ENCODE measurements at regions not wholly inside any gene's neighbourhood (a gene's known extent, or its start where the extent isn't known, plus 50 kb on each side); places are given as distances from the start of the nearest gene placed in this dataset.

- Histone ChIP-seq H3K9ac (ENCODE audit: insufficient read depth in 1 of 2, low read length in 2 of 2) (no peak overlapping the region), H3K27ac (ENCODE audit: low read depth in 1 of 2, low read length in 1 of 2) (no peak overlapping the region), H3K9me3 (ENCODE audit: control insufficient read depth in 4 of 4, insufficient read depth in 3 of 4, low read length in 3 of 4) (peaks cover 0 to 14% (median 5%) of the 10 kb centered on the region in 4 donors), H3K36me3 (ENCODE audit: control insufficient read depth in 4 of 4, insufficient read depth in 4 of 4, low read length in 4 of 4) (no peaks in the 10 kb centered on the region), H3K4me1 (ENCODE audit: control insufficient read depth in 5 of 5, insufficient read depth in 5 of 5, low read length in 5 of 5) (no peaks in the 10 kb centered on the region), H3K27me3 (ENCODE audit: control insufficient read depth in 3 of 3, insufficient read depth in 3 of 3, low read length in 2 of 3) (no peaks in the 10 kb centered on the region), H3K4me3 (no peak overlapping the region)
- ATAC-seq (ENCODE audit: insufficient read depth, low FRiP score) = no peak
- no peak for TF ChIP-seq CTCF (IDR thresholded peaks at IDR 0.05; ENCODE audit: control extremely low read depth, extremely low read depth)
- DNase-seq = no peak
- 89 to 93% methylated on average over 2 of the region's 2 CpGs for WGBS, 2 donors
Measured at GRCh38 chr9:84504360-84504759, 163.8 kb upstream of the SLC28A3 start.

GRCh38 chr9:84511651-84512050 is 157.9 kb upstream of the NTRK2 start:
- 77 to 82% methylated on average over 2 of the region's 2 CpGs for WGBS, 2 donors
- no peak for DNase-seq
- no peak for ATAC-seq (ENCODE audit: insufficient read depth, low FRiP score)

GRCh38 chr9:84512493-84512892 is 157.0 kb upstream of the NTRK2 start:
- no peak overlapping the region for H3K4me3 ChIP-seq
- H3K36me3 ChIP-seq (ENCODE audit: control insufficient read depth in 4 of 4, insufficient read depth in 4 of 4, low read length in 4 of 4) = no peaks in the 10 kb centered on the region
- no peak for ATAC-seq (ENCODE audit: insufficient read depth, low FRiP score)
- 90 to 97% methylated on average over 2 of the region's 2 CpGs for WGBS, 2 donors
- no peaks in the 10 kb centered on the region for H3K4me1 ChIP-seq (ENCODE audit: control insufficient read depth in 5 of 5, insufficient read depth in 5 of 5, low read length in 5 of 5)
- DNase-seq = no peak
- peaks cover 0 to 8% (median 2%) of the 10 kb centered on the region in 4 donors for H3K9me3 ChIP-seq (ENCODE audit: control insufficient read depth in 4 of 4, insufficient read depth in 3 of 4, low read length in 3 of 4)
- H3K27ac ChIP-seq (ENCODE audit: low read depth in 1 of 2, low read length in 1 of 2) = no peak overlapping the region
- H3K27me3 ChIP-seq (ENCODE audit: control insufficient read depth in 3 of 3, insufficient read depth in 3 of 3, low read length in 2 of 3) = peaks cover 0 to 28% (median 11%) of the 10 kb centered on the region in 3 donors
- TF ChIP-seq CTCF (IDR thresholded peaks at IDR 0.05; ENCODE audit: control extremely low read depth, extremely low read depth) = no peak
- H3K9ac ChIP-seq (ENCODE audit: insufficient read depth in 1 of 2, low read length in 2 of 2) = no peak overlapping the region

More at GRCh38 chr9:84511651-84512050, 157.9 kb upstream of the NTRK2 start:
- Histone ChIP-seq H3K4me3 (no peak overlapping the region), H3K27me3 (ENCODE audit: control insufficient read depth in 3 of 3, insufficient read depth in 3 of 3, low read length in 2 of 3) (peaks cover 0 to 28% (median 11%) of the 10 kb centered on the region in 3 donors), H3K36me3 (ENCODE audit: control insufficient read depth in 4 of 4, insufficient read depth in 4 of 4, low read length in 4 of 4) (no peaks in the 10 kb centered on the region), H3K27ac (ENCODE audit: low read depth in 1 of 2, low read length in 1 of 2) (no peak overlapping the region), H3K9ac (ENCODE audit: insufficient read depth in 1 of 2, low read length in 2 of 2) (no peak overlapping the region), H3K4me1 (ENCODE audit: control insufficient read depth in 5 of 5, insufficient read depth in 5 of 5, low read length in 5 of 5) (no peaks in the 10 kb centered on the region), H3K9me3 (ENCODE audit: control insufficient read depth in 4 of 4, insufficient read depth in 3 of 4, low read length in 3 of 4) (peaks cover 0 to 14% (median 2%) of the 10 kb centered on the region in 4 donors)
- no peak for TF ChIP-seq CTCF (IDR thresholded peaks at IDR 0.05; ENCODE audit: control extremely low read depth, extremely low read depth)

GRCh38 chr9:84513473-84513872 is 156.1 kb upstream of the NTRK2 start:
- Histone ChIP-seq H3K4me3 (no peak overlapping the region), H3K27ac (ENCODE audit: low read depth in 1 of 2, low read length in 1 of 2) (no peak overlapping the region), H3K9ac (ENCODE audit: insufficient read depth in 1 of 2, low read length in 2 of 2) (no peak overlapping the region), H3K36me3 (ENCODE audit: control insufficient read depth in 4 of 4, insufficient read depth in 4 of 4, low read length in 4 of 4) (no peaks in the 10 kb centered on the region), H3K27me3 (ENCODE audit: control insufficient read depth in 3 of 3, insufficient read depth in 3 of 3, low read length in 2 of 3) (peaks cover 0 to 28% (median 11%) of the 10 kb centered on the region in 3 donors), H3K4me1 (ENCODE audit: control insufficient read depth in 5 of 5, insufficient read depth in 5 of 5, low read length in 5 of 5) (no peaks in the 10 kb centered on the region), H3K9me3 (ENCODE audit: control insufficient read depth in 4 of 4, insufficient read depth in 3 of 4, low read length in 3 of 4) (peaks cover 0 to 2% (median 0%) of the 10 kb centered on the region in 4 donors)
- ATAC-seq (ENCODE audit: insufficient read depth, low FRiP score) (no peak), DNase-seq (no peak)
- TF ChIP-seq CTCF (IDR thresholded peaks at IDR 0.05; ENCODE audit: control extremely low read depth, extremely low read depth) = no peak
- 58 to 85% methylated on average over 1 of the region's 1 CpG for WGBS, 2 donors

Measured in lung (tissue), 11 donors.